Skeletal muscle cell (primary cell): ENCODE measurements at regions not wholly inside any gene's neighbourhood (a gene's known extent, or its start where the extent isn't known, plus 50 kb on each side); places are given as distances from the start of the nearest gene placed in this dataset.
"Not testable (repeated sequence)": the region's sequence is repeated elsewhere in the genome, so short reads cannot be mapped to it uniquely, and the experiment has no call there.

ENCODE experiments used
- DNase-seq: peaks from one replicate; pipeline ENCODE4 v3.0.0-alpha.2; 2010; ENCODE audit warnings: low read depth
- H3K4me3 ChIP-seq: 2 replicates; pipeline ENCODE4 v1.5.1; 2011; ENCODE audit warnings: low read depth, mild to moderate bottlenecking, control low read depth, low read length, moderate library complexity

- H3K4me3 ChIP-seq, result no peak overlapping the region
- no peak for DNase-seq
Measured at GRCh38 chr22:23470811-23471389, 109.2 kb downstream of the IGLL1 start.

GRCh38 chr22:23467721-23468294 is 112.3 kb downstream of the IGLL1 start:
- H3K4me3 ChIP-seq, result no peak overlapping the region
- DNase-seq, result no peak

GRCh38 chr22:23466351-23466750 is 113.7 kb downstream of the IGLL1 start:
- DNase-seq, result no peak
- no peak overlapping the region for H3K4me3 ChIP-seq

GRCh38 chr22:23464796-23465195 is 115.3 kb downstream of the IGLL1 start:
- DNase-seq, result not testable (repeated sequence)

GRCh38 chr22:23460517-23461031 is 119.5 kb downstream of the IGLL1 start:
- not testable (repeated sequence) for H3K4me3 ChIP-seq, DNase-seq

More at GRCh38 chr22:23464796-23465195, 115.3 kb downstream of the IGLL1 start:
- not testable (repeated sequence) for H3K4me3 ChIP-seq

GRCh38 chr22:23459645-23460516 is 120.2 kb downstream of the IGLL1 start:
- H3K4me3 ChIP-seq, DNase-seq: not testable (repeated sequence)

- DNase-seq, result no peak
- no peak overlapping the region for H3K4me3 ChIP-seq
Measured at GRCh38 chr22:23458663-23459541, 121.2 kb downstream of the IGLL1 start.

GRCh38 chr22:23457380-23457985 is 122.6 kb downstream of the IGLL1 start:
- DNase-seq, result no peak
- H3K4me3 ChIP-seq, result no peak overlapping the region

GRCh38 chr22:23456666-23457379 is 123.3 kb downstream of the IGLL1 start:
- DNase-seq, H3K4me3 ChIP-seq: not testable (repeated sequence)

- not testable (repeated sequence) for H3K4me3 ChIP-seq
Measured at GRCh38 chr22:23454345-23454744, 125.7 kb downstream of the IGLL1 start.

GRCh38 chr22:23453277-23453676 is 126.8 kb downstream of the IGLL1 start:
- no peak for DNase-seq
- H3K4me3 ChIP-seq, result no peak overlapping the region

More at GRCh38 chr22:23454345-23454744, 125.7 kb downstream of the IGLL1 start:
- not testable (repeated sequence) for DNase-seq

GRCh38 chr22:23452231-23453010 is 127.7 kb downstream of the IGLL1 start:
- DNase-seq, result no peak
- H3K4me3 ChIP-seq, result no peak overlapping the region

GRCh38 chr22:23451452-23452230 is 128.4 kb downstream of the IGLL1 start:
- not testable (repeated sequence) for H3K4me3 ChIP-seq, DNase-seq

GRCh38 chr22:23450821-23451220 is 129.3 kb downstream of the IGLL1 start:
- DNase-seq, H3K4me3 ChIP-seq: not testable (repeated sequence)

GRCh38 chr22:23450434-23450795 is 129.7 kb downstream of the IGLL1 start:
- DNase-seq, result no peak
- H3K4me3 ChIP-seq, result no peak overlapping the region

GRCh38 chr22:23449748-23450433 is 130.2 kb downstream of the IGLL1 start:
- DNase-seq, H3K4me3 ChIP-seq: not testable (repeated sequence)
